Kidney (tissue), 13 donors: ENCODE measurements at regions not wholly inside any gene's neighbourhood (a gene's known extent, or its start where the extent isn't known, plus 50 kb on each side); places are given as distances from the start of the nearest gene placed in this dataset.

ENCODE experiments used
- DNase-seq, 5 donors: peaks; one replicate each; pipeline ENCODE4 v3.0.0-alpha.2; 2013 to 2020
- FAIRE-seq: peaks from 2 replicates; lab custom pipeline; 2012; peaks lifted over from hg19 to GRCh38; lab: Jason Lieb, UNC
- H3K27ac ChIP-seq, 2 donors: one replicate each; pipeline ENCODE4 v1.7.0; 2013; ENCODE audit warnings: low read depth in 2 of 2, low read length in 2 of 2, inconsistent platforms in 1 of 2
- H3K27me3 ChIP-seq: one replicate; pipeline ENCODE4 v1.7.1; 2013; ENCODE audit warnings: low read length, inconsistent platforms; ENCODE audit not compliant: control insufficient read depth, insufficient read depth
- H3K36me3 ChIP-seq, 3 donors: one replicate each; pipeline versions ENCODE4 v1.7.0 to v1.7.1; 2013; ENCODE audit warnings: low read length in 3 of 3, control low read depth in 1 of 3, inconsistent platforms in 1 of 3; ENCODE audit not compliant: insufficient read depth in 3 of 3, control insufficient read depth in 2 of 3
- H3K4me1 ChIP-seq, 3 donors: one replicate each; pipeline versions ENCODE4 v1.7.0 to v1.7.1; 2013; ENCODE audit warnings: low read length in 3 of 3, inconsistent platforms in 1 of 3, low read depth in 1 of 3; ENCODE audit not compliant: control insufficient read depth in 2 of 3, insufficient read depth in 2 of 3
- H3K4me3 ChIP-seq, 3 donors: one replicate each; pipeline versions ENCODE4 v1.7.0 to v1.8.1; 2013; ENCODE audit warnings: low read length in 3 of 3, control low read depth in 1 of 3, inconsistent platforms in 1 of 3
- H3K9ac ChIP-seq, 3 donors: one replicate each; pipeline versions ENCODE4 v1.7.0 to v1.7.1; 2013; ENCODE audit warnings: low read length in 3 of 3, control low read depth in 1 of 3, inconsistent platforms in 1 of 3
- H3K9me3 ChIP-seq, 3 donors: one replicate each; pipeline versions ENCODE4 v1.7.0 to v1.7.1; 2013; ENCODE audit warnings: low read length in 3 of 3, control low read depth in 1 of 3, inconsistent platforms in 1 of 3; ENCODE audit not compliant: control insufficient read depth in 2 of 3, insufficient read depth in 1 of 3
- CTCF ChIP-seq: IDR thresholded peaks from 3 replicates; pipeline ENCODE4 v1.5.1; 2012; ENCODE audit warnings: mild to moderate bottlenecking, moderate library complexity, borderline replicate concordance; ENCODE audit not compliant: insufficient read depth; ENCODE audit errors: extremely low read depth
- intact Hi-C: fragments of 100-400 bp; cut with DNase I; formaldehyde crosslinking; loops from one replicate; pipeline ENCODE4 v1.11.1; 2022
- donor health status: control.
- donor health status: control.
- donor health status: control.
- donor health status: control.
- donor health status: control.
- donor health status: DM: yes; HTN: yes; CAD: no.
- donor health status: Normal renal cell carcinoma (clear cell type).

GRCh38 chr9:31389075-31389474, 995.4 kb upstream of the ACO1 start:
- H3K9ac ChIP-seq: no peak overlapping the region
- intact Hi-C loops: no loop called here
- H3K27ac ChIP-seq: no peak overlapping the region
- no peak overlapping the region for H3K4me3 ChIP-seq
- TF ChIP-seq CTCF: no peak
- no peaks in the 10 kb centered on the region for H3K4me1 ChIP-seq
- no peaks in the 10 kb centered on the region for H3K36me3 ChIP-seq
- H3K9me3 ChIP-seq: no peaks in the 10 kb centered on the region
- DNase-seq: no peak
- no peak for FAIRE-seq
- no peaks in the 10 kb centered on the region for H3K27me3 ChIP-seq

GRCh38 chr9:31390403-31391025, 993.9 kb upstream of the ACO1 start:
- TF ChIP-seq CTCF: no peak
- no peak for DNase-seq
- intact Hi-C loops: no loop called here
- Histone ChIP-seq H3K27ac (no peak overlapping the region), H3K9ac (no peak overlapping the region), H3K4me3 (no peak overlapping the region), H3K36me3 (no peaks in the 10 kb centered on the region), H3K9me3 (no peaks in the 10 kb centered on the region), H3K27me3 (no peaks in the 10 kb centered on the region), H3K4me1 (no peaks in the 10 kb centered on the region)
- FAIRE-seq: no peak

GRCh38 chr9:31393240-31393639, 991.2 kb upstream of the ACO1 start:
- H3K9ac ChIP-seq: no peak overlapping the region
- no peak overlapping the region for H3K4me3 ChIP-seq
- H3K9me3 ChIP-seq: no peaks in the 10 kb centered on the region
- no peaks in the 10 kb centered on the region for H3K36me3 ChIP-seq
- DNase-seq (no peak), FAIRE-seq (no peak)
- no peaks in the 10 kb centered on the region for H3K27me3 ChIP-seq
- intact Hi-C loops: no loop called here
- no peak overlapping the region for H3K27ac ChIP-seq
- TF ChIP-seq CTCF: no peak
- no peaks in the 10 kb centered on the region for H3K4me1 ChIP-seq

- Histone ChIP-seq H3K4me1 (no peaks in the 10 kb centered on the region), H3K27me3 (no peaks in the 10 kb centered on the region), H3K4me3 (no peak overlapping the region), H3K27ac (no peak overlapping the region), H3K9ac (no peak overlapping the region), H3K36me3 (no peaks in the 10 kb centered on the region), H3K9me3 (no peaks in the 10 kb centered on the region)
- intact Hi-C loops: no loop called here
- DNase-seq: peak in 2 of 5 donors; percentile 35 to 66
- FAIRE-seq: no peak
- TF ChIP-seq CTCF: no peak
Observed at GRCh38 chr9:31394015-31394473, 990.4 kb upstream of the ACO1 start.
